Caco-2 (cell line): ENCODE measurements at regions not wholly inside any gene's neighbourhood (a gene's known extent, or its start where the extent isn't known, plus 50 kb on each side); places are given as distances from the start of the nearest gene placed in this dataset.

Experiments used
- BruUV-seq: library from RNA; stranded (reverse); fragments of 400-500 nt; replicated peaks from 2 replicates; lab custom pipeline; 2021; lab: Mats Ljungman, UMichigan
- CTCF ChIA-PET: fragments of 300-600 bp; sonication (Branson Sonifier 250); formaldehyde crosslinking; loops from one replicate; lab custom pipeline; 2022; ENCODE audit warnings: antibody characterized with exemption; lab: Charles Lee
- POLR2A ChIA-PET: fragments of 300-600 bp; sonication (Branson Sonifier 250); formaldehyde crosslinking; loops from one replicate; lab custom pipeline; 2022; ENCODE audit warnings: antibody characterized with exemption; lab: Charles Lee
- DNase-seq, 2 experiments: peaks; one replicate each; pipeline versions ENCODE4 v3.0.0 to v3.0.0-alpha.2; 2020 to 2022
- H3K27me3 ChIP-seq: replicated peaks from 2 replicates; pipeline ENCODE4 v1.6.0; 2011; ENCODE audit warnings: low read length; ENCODE audit not compliant: control insufficient read depth, insufficient read depth
- H3K36me3 ChIP-seq: 2 replicates; pipeline ENCODE4 v1.5.1; 2011; ENCODE audit warnings: low read length; ENCODE audit not compliant: control insufficient read depth, insufficient read depth
- H3K4me1 ChIP-seq: fragments of 250-450 bp; sonication (Bioruptor Pico); 2 replicates; pipeline ENCODE4 v1.5.1; 2020; ENCODE audit warnings: mild to moderate bottlenecking
- H3K4me3 ChIP-seq: 2 replicates; pipeline ENCODE4 v1.5.1; 2011; ENCODE audit warnings: low read depth, mild to moderate bottlenecking, control low read depth, low read length
- H3K9me3 ChIP-seq: fragments of 250-450 bp; sonication (Bioruptor Pico); 2 replicates; pipeline ENCODE4 v1.5.1; 2020; ENCODE audit warnings: mild to moderate bottlenecking, moderate library complexity
- H3K27ac Mint-ChIP-seq: one replicate; pipeline ENCODE4 v1.8.0; 2022; ENCODE audit warnings: mixed read lengths; ENCODE audit not compliant: unreplicated experiment
- H3K27me3 Mint-ChIP-seq: one replicate; pipeline ENCODE4 v1.8.0; 2022; ENCODE audit warnings: mixed read lengths; ENCODE audit not compliant: insufficient read depth, unreplicated experiment
- H3K36me3 Mint-ChIP-seq: one replicate; pipeline ENCODE4 v1.8.0; 2022; ENCODE audit warnings: mild to moderate bottlenecking, mixed read lengths; ENCODE audit not compliant: insufficient read depth, unreplicated experiment
- H3K4me1 Mint-ChIP-seq: one replicate; pipeline ENCODE4 v1.8.0; 2022; ENCODE audit warnings: low read depth, mixed read lengths; ENCODE audit not compliant: unreplicated experiment
- H3K4me3 Mint-ChIP-seq: one replicate; pipeline ENCODE4 v1.8.0; 2022; ENCODE audit warnings: mild to moderate bottlenecking, moderate library complexity, mixed read lengths; ENCODE audit not compliant: unreplicated experiment
- H3K9me3 Mint-ChIP-seq: one replicate; pipeline ENCODE4 v1.8.0; 2022; ENCODE audit warnings: mixed read lengths; ENCODE audit not compliant: unreplicated experiment
- intact Hi-C: fragments of 100-400 bp; cut with micrococcal nuclease; formaldehyde crosslinking; loops from one replicate; pipeline ENCODE4 v1.10.0; 2022; ENCODE audit not compliant: unreplicated experiment
- TF ChIP-seq, protein P1 (sequence below), 2 experiments: fragments of 200-600 bp in 1 of 2; IDR thresholded peaks; 1 replicate in 1 of 2; 2 replicates in 1 of 2; pipeline versions ENCODE4 v1.5.1 to v1.8.0; 2011 to 2022; ENCODE audit warnings: antibody characterized with exemption in 1 of 2, control low read depth in 1 of 2, inconsistent platforms in 1 of 2, low read depth in 1 of 2, low read length in 1 of 2, mild to moderate bottlenecking in 1 of 2, moderate library complexity in 1 of 2; ENCODE audit not compliant: insufficient read depth in 1 of 2, severe bottlenecking in 1 of 2, unreplicated experiment in 1 of 2

- no peak overlapping the region for H3K4me3 Mint-ChIP-seq
- H3K27me3 Mint-ChIP-seq = no peaks in the 10 kb centered on the region
- H3K9me3 Mint-ChIP-seq = peaks cover 41% of the 10 kb centered on the region
- peaks cover 33% of the 10 kb centered on the region for H3K4me1 Mint-ChIP-seq
- H3K27me3 ChIP-seq = no peaks in the 10 kb centered on the region
- no peak for DNase-seq
- no peak overlapping the region for H3K4me3 ChIP-seq
- H3K36me3 ChIP-seq = no peaks in the 10 kb centered on the region
- TF ChIP-seq, protein P1, sequence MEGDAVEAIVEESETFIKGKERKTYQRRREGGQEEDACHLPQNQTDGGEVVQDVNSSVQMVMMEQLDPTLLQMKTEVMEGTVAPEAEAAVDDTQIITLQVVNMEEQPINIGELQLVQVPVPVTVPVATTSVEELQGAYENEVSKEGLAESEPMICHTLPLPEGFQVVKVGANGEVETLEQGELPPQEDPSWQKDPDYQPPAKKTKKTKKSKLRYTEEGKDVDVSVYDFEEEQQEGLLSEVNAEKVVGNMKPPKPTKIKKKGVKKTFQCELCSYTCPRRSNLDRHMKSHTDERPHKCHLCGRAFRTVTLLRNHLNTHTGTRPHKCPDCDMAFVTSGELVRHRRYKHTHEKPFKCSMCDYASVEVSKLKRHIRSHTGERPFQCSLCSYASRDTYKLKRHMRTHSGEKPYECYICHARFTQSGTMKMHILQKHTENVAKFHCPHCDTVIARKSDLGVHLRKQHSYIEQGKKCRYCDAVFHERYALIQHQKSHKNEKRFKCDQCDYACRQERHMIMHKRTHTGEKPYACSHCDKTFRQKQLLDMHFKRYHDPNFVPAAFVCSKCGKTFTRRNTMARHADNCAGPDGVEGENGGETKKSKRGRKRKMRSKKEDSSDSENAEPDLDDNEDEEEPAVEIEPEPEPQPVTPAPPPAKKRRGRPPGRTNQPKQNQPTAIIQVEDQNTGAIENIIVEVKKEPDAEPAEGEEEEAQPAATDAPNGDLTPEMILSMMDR (IDR thresholded peaks at IDR 0.05; ENCODE audit: insufficient read depth in 1 of 2, low read depth in 1 of 2, low read length in 1 of 2, severe bottlenecking in 1 of 2, unreplicated experiment in 1 of 2) = no peak
- no TSS peak for BruUV-seq
- ChIA-PET CTCF (no interaction called here), POLR2A (no interaction called here)
- H3K27ac Mint-ChIP-seq = no peak overlapping the region
- H3K9me3 ChIP-seq = no peaks in the 10 kb centered on the region
- peaks cover 5% of the 10 kb centered on the region for H3K36me3 Mint-ChIP-seq
- H3K4me1 ChIP-seq = peaks cover 16% of the 10 kb centered on the region; the same call in 1 of the 2 replicates
- intact Hi-C loops = loop anchor here (5.0 kb wide), 2 partner anchors 348 to 462 kb away; partner anchors contain the start of gene ZNF608
These were observed 461.4 kb downstream of the ZNF608 start for GRCh38 chr5:124285071-124285470.

DNA sequence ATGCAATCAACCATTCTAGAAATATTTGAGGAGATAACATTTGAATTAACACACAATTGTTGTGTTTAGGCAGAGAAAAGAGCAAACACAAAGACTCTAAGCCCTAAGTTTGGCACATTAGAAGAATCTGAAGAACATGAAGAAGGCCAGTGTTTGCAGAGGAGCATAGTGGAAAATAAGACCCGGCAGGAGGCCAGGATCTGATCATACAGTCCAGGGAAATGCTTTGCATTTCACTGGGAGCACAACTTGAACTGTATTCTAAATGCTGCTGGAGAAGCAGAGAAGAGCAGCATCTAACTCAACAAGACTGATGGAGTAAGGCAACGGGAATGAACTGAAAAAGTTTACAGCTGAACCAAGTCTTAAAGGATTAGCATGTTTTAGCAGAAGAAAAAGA, 463.4 kb downstream of the ZNF608 start:
- peaks cover 5% of the 10 kb centered on the region for H3K36me3 Mint-ChIP-seq
- Histone ChIP-seq H3K36me3 (no peaks in the 10 kb centered on the region), H3K4me3 (no peak overlapping the region), H3K9me3 (peaks cover 3% of the 10 kb centered on the region; the same call in 1 of the 2 replicates), H3K27me3 (no peaks in the 10 kb centered on the region), H3K4me1 (peaks cover 20% of the 10 kb centered on the region)
- H3K27me3 Mint-ChIP-seq = no peaks in the 10 kb centered on the region
- H3K4me1 Mint-ChIP-seq = peaks cover 26% of the 10 kb centered on the region
- H3K27ac Mint-ChIP-seq = peak overlapping the region; percentile 18
- H3K9me3 Mint-ChIP-seq = peaks cover 28% of the 10 kb centered on the region
- DNase-seq = no peak
- intact Hi-C loops = no loop called here
- TF ChIP-seq, protein P1 (IDR thresholded peaks at IDR 0.05; ENCODE audit: insufficient read depth in 1 of 2, low read depth in 1 of 2, low read length in 1 of 2, severe bottlenecking in 1 of 2, unreplicated experiment in 1 of 2) = no peak
- no TSS peak for BruUV-seq
- H3K4me3 Mint-ChIP-seq = no peak overlapping the region
- POLR2A ChIA-PET = no interaction called here
- CTCF ChIA-PET = interaction anchor here (0.7 kb wide), 1 partner anchor 476 kb away, joined by 3 read pairs; no protein-coding TSS in a partner anchor

- H3K4me1 Mint-ChIP-seq = peaks cover 27% of the 10 kb centered on the region
These were observed 466.4 kb downstream of the ZNF608 start for GRCh38 chr5:124280079-124280478.

More at GRCh38 chr5:124280079-124280478, 466.4 kb downstream of the ZNF608 start:
- Mint-ChIP-seq H3K36me3 (peaks cover 5% of the 10 kb centered on the region), H3K27ac (no peak overlapping the region), H3K9me3 (peaks cover 22% of the 10 kb centered on the region), H3K4me3 (no peak overlapping the region), H3K27me3 (no peaks in the 10 kb centered on the region)
- Histone ChIP-seq H3K27me3 (no peaks in the 10 kb centered on the region), H3K36me3 (no peaks in the 10 kb centered on the region), H3K4me3 (no peak overlapping the region), H3K9me3 (peaks cover 3% of the 10 kb centered on the region; the same call in 1 of the 2 replicates), H3K4me1 (peaks cover 23% of the 10 kb centered on the region)
- no TSS peak for BruUV-seq
- intact Hi-C loops = no loop called here
- CTCF ChIA-PET = no interaction called here
- POLR2A ChIA-PET = no interaction called here
- TF ChIP-seq, protein P1 (IDR thresholded peaks at IDR 0.05; ENCODE audit: insufficient read depth in 1 of 2, low read depth in 1 of 2, low read length in 1 of 2, severe bottlenecking in 1 of 2, unreplicated experiment in 1 of 2) = no peak
- no peak for DNase-seq
